HG03108 (cell line): ENCODE measurements at regions not wholly inside any gene's neighbourhood (a gene's known extent, or its start where the extent isn't known, plus 50 kb on each side); places are given as distances from the start of the nearest gene placed in this dataset.
"Not testable (repeated sequence)": the region's sequence is repeated elsewhere in the genome, so short reads cannot be mapped to it uniquely, and the experiment has no call there.

Experiments used
- ATAC-seq: cut with Tn5 transposase; IDR thresholded peaks from one replicate; pipeline ENCODE4 v1.9.1; 2021; ENCODE audit warnings: moderate library complexity; ENCODE audit not compliant: unreplicated experiment

- no peak for ATAC-seq
Measured at GRCh38 chr7:82625377-82625776, 181.8 kb upstream of the CACNA2D1 start.

DNA sequence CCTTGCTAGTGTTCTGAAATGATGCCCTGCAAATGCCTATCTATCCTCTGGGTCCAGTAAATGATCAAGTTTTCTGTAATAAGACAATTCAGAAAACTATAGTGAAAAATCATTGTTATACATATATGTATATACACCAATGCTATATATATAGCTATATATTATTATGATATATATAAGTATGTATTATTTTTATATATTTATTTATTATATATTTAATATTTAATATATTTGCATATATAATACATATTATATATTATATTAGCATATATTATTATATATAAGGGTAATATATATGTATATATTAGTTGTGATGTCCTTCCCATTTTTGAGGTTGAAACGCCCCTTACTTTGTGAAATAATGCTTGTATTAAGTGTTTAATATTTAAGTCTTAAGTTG, 181.4 kb upstream of the CACNA2D1 start:
- ATAC-seq: no peak

GRCh38 chr7:82624337-82624736, 180.8 kb upstream of the CACNA2D1 start:
- ATAC-seq: no peak

DNA sequence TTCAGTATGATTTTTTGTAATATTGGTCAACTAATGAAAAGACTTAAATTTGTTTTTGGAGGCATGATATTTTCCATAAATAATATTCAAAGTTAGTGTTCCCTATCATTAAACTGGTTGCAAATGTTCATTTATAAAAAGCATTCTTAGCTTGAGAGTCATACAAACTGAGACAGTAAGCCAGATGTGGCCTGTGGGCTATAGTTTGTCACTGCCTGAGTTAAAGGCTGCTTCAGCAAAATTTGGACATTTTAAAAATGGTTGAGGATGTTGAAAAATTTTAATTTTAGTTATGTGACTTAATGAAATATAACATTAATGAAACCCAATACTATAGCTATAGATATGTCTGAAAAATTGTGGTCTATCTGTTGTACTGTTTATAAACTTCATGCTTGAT, 180.2 kb upstream of the CACNA2D1 start:
- no peak for ATAC-seq

DNA sequence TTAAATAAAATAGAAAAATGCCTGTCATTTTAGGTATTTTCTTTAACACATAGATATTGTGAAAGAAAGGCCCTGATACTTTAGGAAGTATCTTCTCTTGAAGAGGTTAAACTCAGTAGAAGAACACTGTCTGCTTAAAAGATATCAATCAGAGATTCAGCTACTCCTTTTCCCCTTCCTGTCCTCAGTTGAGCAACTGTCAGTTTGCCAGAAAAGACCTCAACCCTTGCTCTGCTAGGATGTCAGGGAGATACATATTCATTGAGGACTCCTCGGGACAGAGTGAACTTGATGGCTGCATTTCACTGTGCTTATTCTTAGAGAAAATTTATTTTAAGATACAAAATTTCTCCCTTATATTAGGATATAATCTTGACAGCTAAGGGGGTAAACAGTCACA, 173.6 kb upstream of the CACNA2D1 start:
- ATAC-seq: no peak

DNA sequence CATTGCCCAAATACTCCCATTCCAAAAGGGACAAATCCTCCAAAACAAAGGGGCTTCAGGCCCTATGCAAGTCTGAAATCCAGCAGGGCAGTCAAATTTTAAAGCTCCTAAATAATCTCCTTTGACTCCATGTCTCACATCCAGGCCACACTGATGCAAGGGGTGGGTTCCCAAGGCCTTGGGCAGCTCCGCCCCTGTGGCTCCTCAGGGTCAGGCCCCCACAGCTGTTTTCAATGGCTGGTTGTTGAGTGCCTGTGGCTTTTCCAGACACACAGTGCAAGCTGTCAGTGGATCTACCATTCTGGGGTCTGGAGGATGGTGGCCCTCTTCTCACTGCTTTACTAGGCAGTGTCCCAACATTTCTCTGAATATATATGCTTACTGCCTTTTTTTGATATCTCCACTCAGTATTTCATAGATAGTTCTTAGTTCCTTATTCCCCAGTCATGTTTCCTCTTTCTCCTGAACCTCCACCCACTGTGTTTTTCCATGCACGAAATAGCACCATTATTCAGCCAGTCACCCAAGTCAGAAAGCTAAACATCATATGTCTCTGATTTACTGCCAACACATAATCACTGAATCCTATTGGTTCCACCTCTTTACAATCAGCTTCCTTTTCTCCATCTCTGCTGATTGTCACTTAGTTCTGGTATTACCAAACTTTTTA, 172.6 kb upstream of the CACNA2D1 start:
- ATAC-seq: no peak

- no peak for ATAC-seq
Measured at GRCh38 chr7:82615527-82615926, 171.9 kb upstream of the CACNA2D1 start.

- ATAC-seq: no peak
Measured at GRCh38 chr7:82609746-82610145, 166.2 kb upstream of the CACNA2D1 start.

DNA sequence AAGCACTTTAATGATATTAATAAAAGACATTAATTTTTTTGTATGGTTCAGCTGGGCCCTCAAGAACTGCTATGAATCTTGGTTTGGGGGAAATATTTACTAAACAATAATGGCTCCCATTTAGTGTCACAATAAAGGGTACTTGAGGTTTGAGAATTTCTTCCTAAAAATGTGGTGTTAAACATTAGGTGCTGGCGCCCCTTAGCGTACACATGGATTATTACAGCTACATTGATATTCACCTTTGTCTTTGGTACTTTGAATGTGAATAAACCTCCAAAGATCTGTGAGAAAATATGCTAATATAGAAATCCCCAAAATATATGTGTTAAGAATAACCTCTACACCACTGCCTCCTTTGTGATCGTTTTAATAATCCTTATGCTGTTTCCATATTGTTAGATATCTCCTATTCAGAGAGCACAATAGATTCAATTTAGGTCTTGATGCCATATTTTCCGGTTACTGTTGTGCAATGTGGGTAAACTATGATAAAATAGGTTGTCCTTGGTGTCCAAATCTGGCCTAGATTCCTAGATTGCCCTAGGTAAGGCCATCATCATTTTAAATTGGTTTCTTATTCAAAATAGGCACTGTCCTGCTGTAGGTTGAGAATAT, 161.8 kb upstream of the CACNA2D1 start:
- no peak for ATAC-seq

- ATAC-seq: no peak
Measured at GRCh38 chr7:82602066-82602465, 158.5 kb upstream of the CACNA2D1 start.

- no peak for ATAC-seq
Measured at GRCh38 chr7:82600531-82600930, 157.0 kb upstream of the CACNA2D1 start.

GRCh38 chr7:82599895-82600294, 156.3 kb upstream of the CACNA2D1 start:
- ATAC-seq: no peak

GRCh38 chr7:82598958-82599357, 155.4 kb upstream of the CACNA2D1 start:
- ATAC-seq: no peak

DNA sequence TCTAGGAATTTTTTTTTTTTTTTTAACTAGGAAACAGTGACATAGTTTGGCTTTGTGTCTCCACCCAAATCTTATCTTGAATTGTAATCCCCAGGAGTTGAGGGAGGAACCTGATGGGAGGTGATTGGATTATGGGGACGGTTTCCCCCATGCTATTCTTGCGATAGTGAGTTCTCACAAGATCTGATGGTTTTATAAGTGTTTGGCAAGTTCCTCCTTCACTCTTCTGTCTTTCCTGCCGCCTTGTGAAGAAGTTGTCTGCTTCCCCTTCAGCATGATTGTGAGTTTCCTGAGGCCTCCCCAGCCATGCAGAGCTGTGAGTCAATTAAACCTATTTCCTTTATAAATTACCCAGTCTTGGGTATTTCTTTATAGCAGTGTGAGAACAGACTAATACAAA, 152.2 kb upstream of the CACNA2D1 start:
- not testable (repeated sequence) for ATAC-seq

DNA sequence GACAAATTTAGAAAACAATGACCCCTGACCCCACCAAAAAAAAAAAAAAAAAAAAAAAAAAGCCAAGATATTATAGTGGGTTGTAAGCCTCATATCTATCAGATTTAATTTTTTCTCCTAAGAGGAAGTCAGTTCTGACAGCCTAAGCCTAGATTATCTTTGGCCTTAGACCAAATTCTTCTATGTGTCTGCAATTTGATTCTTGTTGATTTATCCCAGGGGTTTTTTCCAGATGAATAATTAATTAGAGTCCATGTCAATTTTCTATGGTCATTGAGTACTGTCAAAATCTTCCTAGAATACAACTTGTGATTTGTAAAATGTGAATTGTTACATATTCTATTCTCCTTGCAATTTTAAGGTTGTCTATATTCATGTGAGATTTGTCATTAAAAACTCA, 151.6 kb upstream of the CACNA2D1 start:
- no peak for ATAC-seq

GRCh38 chr7:82594665-82595064, 151.1 kb upstream of the CACNA2D1 start:
- no peak for ATAC-seq

DNA sequence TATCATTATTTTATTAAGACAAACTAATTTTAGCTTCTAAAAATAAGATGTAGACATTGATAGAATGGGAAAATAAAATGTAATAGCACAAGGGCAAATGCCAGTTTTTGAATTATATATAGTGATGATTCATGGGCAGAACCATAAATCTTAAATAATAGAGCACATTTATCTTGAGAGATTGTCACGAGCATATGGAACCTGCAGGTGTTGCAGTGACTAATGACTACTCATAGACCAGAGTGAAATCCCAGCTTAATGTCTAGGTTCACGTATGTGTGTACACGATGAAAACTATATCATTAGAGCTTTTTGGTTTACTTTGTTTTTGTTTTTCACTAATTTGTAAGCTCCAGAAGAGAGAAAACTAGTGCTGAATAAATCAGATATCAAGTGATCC, 150.2 kb upstream of the CACNA2D1 start:
- no peak for ATAC-seq

- no peak for ATAC-seq
Measured at GRCh38 chr7:82592416-82592815, 148.8 kb upstream of the CACNA2D1 start.

DNA sequence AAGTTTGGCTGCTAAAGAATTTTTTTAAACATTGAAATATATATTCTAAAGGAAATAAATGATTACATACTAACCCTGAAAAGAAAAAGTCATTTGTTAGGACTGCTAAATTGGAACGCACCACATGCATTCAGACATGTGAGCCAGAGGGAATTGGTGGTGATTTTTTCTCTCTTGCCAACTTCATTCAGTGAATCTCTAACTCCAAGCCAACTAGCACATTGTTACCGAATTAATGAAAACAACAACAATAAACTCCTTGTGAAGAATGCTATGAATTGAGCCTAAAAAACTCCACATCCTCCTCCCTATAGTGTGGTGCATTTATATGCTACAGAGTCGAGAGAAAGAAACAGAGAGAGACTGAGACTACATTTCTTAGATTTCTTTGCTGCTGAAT, 135.5 kb upstream of the CACNA2D1 start:
- ATAC-seq: no peak

DNA sequence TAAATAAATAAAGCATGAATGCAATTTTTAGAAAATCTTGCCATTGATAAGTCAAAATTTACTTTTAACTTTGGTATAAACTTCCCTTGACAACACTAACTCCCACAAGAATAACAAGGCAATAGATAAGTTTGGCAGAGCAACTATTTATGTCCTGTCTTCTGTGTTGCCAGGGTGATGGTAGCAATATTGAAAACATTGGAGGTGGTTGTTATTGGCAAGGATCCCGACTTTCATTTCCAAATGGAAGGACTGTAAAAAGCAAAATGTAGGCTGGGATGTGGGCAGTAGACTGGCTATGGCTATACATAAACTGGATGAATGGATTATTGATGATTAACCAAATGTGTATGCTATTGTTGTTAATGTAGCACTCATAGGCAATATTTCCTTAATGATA, 134.9 kb upstream of the CACNA2D1 start:
- ATAC-seq: no peak

DNA sequence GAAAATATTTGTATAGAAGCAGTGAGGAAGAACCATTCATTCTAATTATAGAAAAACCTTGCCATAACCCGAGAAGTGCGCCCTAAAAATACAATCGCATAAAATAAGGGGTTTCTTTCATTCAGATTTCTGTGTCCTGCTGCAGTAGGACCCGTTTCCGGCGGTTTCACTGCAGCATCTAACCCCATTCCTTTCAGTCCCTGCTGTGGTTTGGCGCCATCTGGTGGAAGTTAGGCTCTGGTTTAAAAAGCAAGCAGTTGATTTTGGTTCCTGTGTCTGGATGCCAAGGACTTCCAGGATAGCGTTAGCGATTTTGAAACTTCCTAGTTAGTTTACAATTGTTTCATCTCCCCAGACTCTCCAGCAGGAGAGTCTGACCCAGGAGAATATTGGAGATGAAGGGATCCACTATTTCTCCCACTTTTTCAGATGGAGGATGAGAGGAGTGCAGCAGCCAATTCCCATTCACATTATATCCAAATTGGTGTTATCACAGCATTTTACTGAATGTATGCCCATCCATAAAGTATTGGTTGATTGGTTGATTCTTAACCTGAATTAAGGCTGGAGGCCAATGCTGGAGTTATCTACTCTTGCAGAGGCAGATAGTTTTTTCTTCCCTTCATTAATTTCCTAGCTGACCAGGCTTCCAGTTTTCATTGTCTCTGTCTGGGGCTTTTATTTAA, 128.8 kb upstream of the CACNA2D1 start:
- peak; percentile 69 for ATAC-seq

DNA sequence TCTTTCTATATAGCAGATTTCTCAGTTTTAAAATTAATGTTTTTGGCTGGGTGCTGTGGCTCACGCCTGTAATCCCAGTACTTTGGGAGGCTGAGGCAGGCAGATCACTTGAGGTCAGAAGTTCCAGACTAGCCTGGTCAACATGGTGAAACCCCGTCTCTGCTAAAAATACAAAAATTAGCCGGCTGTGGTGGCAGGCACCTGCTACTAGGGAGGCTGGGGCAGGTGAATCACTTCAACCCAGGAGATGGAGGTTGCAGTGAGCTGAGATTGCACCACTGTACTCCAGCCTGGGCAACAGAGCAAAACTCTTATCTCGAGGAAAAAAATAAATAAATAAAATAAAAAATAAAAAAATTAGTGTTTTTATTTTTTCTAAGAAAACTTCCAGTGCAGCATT, 127.5 kb upstream of the CACNA2D1 start:
- ATAC-seq: not testable (repeated sequence)
